Astrocyte (in vitro differentiated cells and primary cell): ENCODE measurements at regions not wholly inside any gene's neighbourhood (a gene's known extent, or its start where the extent isn't known, plus 50 kb on each side); places are given as distances from the start of the nearest gene placed in this dataset.

Source experiments
- DNase-seq: peaks from one replicate; pipeline ENCODE4 v3.0.0-alpha.2; 2010; ENCODE audit warnings: low read depth
- FAIRE-seq: peaks from 2 replicates; lab custom pipeline; 2011; peaks lifted over from hg19 to GRCh38; lab: Jason Lieb, UNC
- H2AFZ ChIP-seq: 2 replicates; pipeline ENCODE4 v1.6.0; 2012; ENCODE audit warnings: low read depth, low read length, inconsistent platforms
- H3K27ac ChIP-seq: 2 replicates; pipeline ENCODE4 v1.5.1; 2011; ENCODE audit warnings: low read depth, low read length, inconsistent platforms
- H3K27me3 ChIP-seq: 2 replicates; pipeline ENCODE4 v1.6.0; 2011; ENCODE audit warnings: low read length, inconsistent platforms; ENCODE audit not compliant: insufficient read depth
- H3K36me3 ChIP-seq: 2 replicates; pipeline ENCODE4 v1.5.1; 2011; ENCODE audit warnings: low read length, inconsistent platforms; ENCODE audit not compliant: insufficient read depth
- H3K4me1 ChIP-seq: 2 replicates; pipeline ENCODE4 v1.5.1; 2011; ENCODE audit warnings: low read length, inconsistent platforms; ENCODE audit not compliant: insufficient read depth
- H3K4me2 ChIP-seq: 2 replicates; pipeline ENCODE4 v1.6.0; 2012; ENCODE audit warnings: low read length, inconsistent platforms
- H3K4me3 ChIP-seq: 2 replicates; pipeline ENCODE4 v1.5.1; 2011; ENCODE audit warnings: low read depth, mild to moderate bottlenecking, low read length, inconsistent platforms; ENCODE audit not compliant: insufficient read depth
- H3K79me2 ChIP-seq: 2 replicates; pipeline ENCODE4 v1.6.0; 2012; ENCODE audit warnings: mild to moderate bottlenecking, low read length, inconsistent platforms; ENCODE audit not compliant: insufficient read depth
- H3K9ac ChIP-seq: 2 replicates; pipeline ENCODE4 v1.6.0; 2012; ENCODE audit warnings: mild to moderate bottlenecking, low read length, inconsistent platforms
- H3K9me3 ChIP-seq: 2 replicates; pipeline ENCODE4 v1.5.1; 2012; ENCODE audit warnings: low read depth, mild to moderate bottlenecking, low read length, inconsistent platforms; ENCODE audit not compliant: insufficient read depth
- H4K20me1 ChIP-seq: 2 replicates; pipeline ENCODE4 v1.6.0; 2012; ENCODE audit warnings: low read length, inconsistent platforms; ENCODE audit not compliant: insufficient read depth
- H3K27ac Mint-ChIP-seq: one replicate; pipeline ENCODE4 v1.8.0; 2021; ENCODE audit warnings: mild to moderate bottlenecking, mixed read lengths; ENCODE audit not compliant: unreplicated experiment
- H3K27me3 Mint-ChIP-seq: one replicate; pipeline ENCODE4 v1.8.0; 2021; ENCODE audit warnings: low read depth, mixed read lengths; ENCODE audit not compliant: unreplicated experiment
- H3K36me3 Mint-ChIP-seq: one replicate; pipeline ENCODE4 v1.8.0; 2021; ENCODE audit warnings: low read depth, mixed read lengths; ENCODE audit not compliant: unreplicated experiment
- H3K4me1 Mint-ChIP-seq: one replicate; pipeline ENCODE4 v1.8.0; 2021; ENCODE audit warnings: low read depth, mixed read lengths; ENCODE audit not compliant: unreplicated experiment
- H3K4me3 Mint-ChIP-seq: one replicate; pipeline ENCODE4 v1.8.0; 2021; ENCODE audit warnings: mild to moderate bottlenecking, moderate library complexity, mixed read lengths; ENCODE audit not compliant: unreplicated experiment
- H3K9me3 Mint-ChIP-seq: one replicate; pipeline ENCODE4 v1.8.0; 2021; ENCODE audit warnings: mild to moderate bottlenecking, mixed read lengths; ENCODE audit not compliant: unreplicated experiment
- EZH2 ChIP-seq: IDR thresholded peaks from 2 replicates; pipeline ENCODE4 v1.6.1; 2012; ENCODE audit warnings: mild to moderate bottlenecking, low read length, inconsistent platforms; ENCODE audit not compliant: insufficient read depth
- TF ChIP-seq, protein P1 (sequence below): IDR thresholded peaks from 2 replicates; pipeline ENCODE4 v1.5.1; 2011; ENCODE audit warnings: low read depth, mild to moderate bottlenecking, inconsistent platforms, low read length, moderate library complexity; ENCODE audit not compliant: insufficient read depth

DNA sequence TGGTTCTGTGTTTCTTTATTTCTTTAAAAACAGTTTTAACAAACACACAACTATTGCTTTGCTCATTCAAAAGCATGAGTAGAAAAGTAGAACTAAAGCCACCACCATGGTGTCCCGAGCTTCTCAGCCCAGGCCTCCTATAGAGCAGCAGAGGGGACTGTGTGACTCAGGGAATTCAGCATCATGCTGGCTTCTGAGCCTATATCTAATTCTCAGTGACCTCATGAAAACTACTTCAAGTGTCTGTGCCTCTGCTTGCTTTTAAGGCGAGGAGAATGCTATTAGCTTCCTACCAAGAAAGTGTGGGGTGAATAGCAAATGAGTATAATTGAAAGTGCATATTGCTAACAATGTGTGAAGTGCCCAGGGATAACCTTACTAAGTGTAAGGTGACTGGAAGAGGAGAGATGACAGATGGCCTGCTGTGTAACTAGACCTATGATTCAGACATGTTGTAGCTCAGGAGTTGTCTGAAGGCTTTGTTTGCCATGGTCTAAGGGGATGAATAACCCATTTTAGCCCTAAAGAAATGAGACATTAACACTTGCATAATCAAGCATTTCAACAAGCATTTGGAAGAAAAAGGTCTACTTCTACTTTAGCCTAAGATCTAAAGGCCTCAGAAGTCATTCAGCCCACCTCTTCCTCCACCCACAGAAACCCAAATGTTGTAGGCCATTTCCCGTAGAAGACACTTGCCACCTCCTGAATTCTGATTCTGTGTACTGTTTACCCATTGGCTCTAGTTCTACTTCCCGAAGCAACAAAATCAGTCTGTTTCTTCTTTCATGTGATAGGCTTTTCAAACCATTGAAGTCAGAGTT is 121.5 kb upstream of the ARG1 start:
- Histone ChIP-seq H3K27ac (no peak overlapping the region), H3K4me3 (no peak overlapping the region), H4K20me1 (no peaks in the 10 kb centered on the region), H3K4me1 (no peaks in the 10 kb centered on the region), H3K36me3 (no peaks in the 10 kb centered on the region), H2AFZ (no peak overlapping the region), H3K79me2 (no peaks in the 10 kb centered on the region), H3K9ac (no peak overlapping the region), H3K9me3 (no peaks in the 10 kb centered on the region), H3K4me2 (no peak overlapping the region), H3K27me3 (no peaks in the 10 kb centered on the region)
- H3K36me3 Mint-ChIP-seq = no peaks in the 10 kb centered on the region
- H3K4me3 Mint-ChIP-seq = no peak overlapping the region
- FAIRE-seq (no peak), DNase-seq (no peak)
- TF ChIP-seq, protein P1, sequence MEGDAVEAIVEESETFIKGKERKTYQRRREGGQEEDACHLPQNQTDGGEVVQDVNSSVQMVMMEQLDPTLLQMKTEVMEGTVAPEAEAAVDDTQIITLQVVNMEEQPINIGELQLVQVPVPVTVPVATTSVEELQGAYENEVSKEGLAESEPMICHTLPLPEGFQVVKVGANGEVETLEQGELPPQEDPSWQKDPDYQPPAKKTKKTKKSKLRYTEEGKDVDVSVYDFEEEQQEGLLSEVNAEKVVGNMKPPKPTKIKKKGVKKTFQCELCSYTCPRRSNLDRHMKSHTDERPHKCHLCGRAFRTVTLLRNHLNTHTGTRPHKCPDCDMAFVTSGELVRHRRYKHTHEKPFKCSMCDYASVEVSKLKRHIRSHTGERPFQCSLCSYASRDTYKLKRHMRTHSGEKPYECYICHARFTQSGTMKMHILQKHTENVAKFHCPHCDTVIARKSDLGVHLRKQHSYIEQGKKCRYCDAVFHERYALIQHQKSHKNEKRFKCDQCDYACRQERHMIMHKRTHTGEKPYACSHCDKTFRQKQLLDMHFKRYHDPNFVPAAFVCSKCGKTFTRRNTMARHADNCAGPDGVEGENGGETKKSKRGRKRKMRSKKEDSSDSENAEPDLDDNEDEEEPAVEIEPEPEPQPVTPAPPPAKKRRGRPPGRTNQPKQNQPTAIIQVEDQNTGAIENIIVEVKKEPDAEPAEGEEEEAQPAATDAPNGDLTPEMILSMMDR = no peak
- TF ChIP-seq EZH2 = no peak
- no peaks in the 10 kb centered on the region for H3K4me1 Mint-ChIP-seq
- no peak overlapping the region for H3K27ac Mint-ChIP-seq
- no peaks in the 10 kb centered on the region for H3K27me3 Mint-ChIP-seq
- H3K9me3 Mint-ChIP-seq = no peaks in the 10 kb centered on the region

DNA sequence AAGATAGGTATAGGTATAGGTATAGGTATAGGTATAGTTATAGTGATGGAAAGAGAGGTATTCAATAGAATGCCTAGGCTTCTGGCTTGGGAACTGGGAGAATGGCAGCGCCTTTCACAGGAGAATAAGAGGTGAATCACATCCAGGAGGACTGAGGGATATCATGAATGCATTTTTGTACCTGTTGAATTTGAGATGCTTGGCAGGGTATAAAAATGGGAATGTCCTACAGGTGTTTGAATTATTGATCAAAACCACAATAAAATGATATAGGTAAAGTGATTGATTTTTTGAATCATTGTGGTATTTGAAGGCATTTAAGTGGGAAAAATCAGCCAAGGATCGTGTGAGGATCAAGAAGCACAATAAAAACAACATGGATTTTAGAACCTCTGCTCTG is 119.2 kb upstream of the ARG1 start:
- no peak for TF ChIP-seq EZH2
- TF ChIP-seq, protein P1 = no peak
- no peaks in the 10 kb centered on the region for H3K36me3 ChIP-seq
- no peaks in the 10 kb centered on the region for H3K79me2 ChIP-seq
- Mint-ChIP-seq H3K9me3 (no peaks in the 10 kb centered on the region), H3K27me3 (no peaks in the 10 kb centered on the region), H3K27ac (no peak overlapping the region), H3K4me3 (no peak overlapping the region), H3K4me1 (no peaks in the 10 kb centered on the region), H3K36me3 (no peaks in the 10 kb centered on the region)
- H3K27ac ChIP-seq = no peak overlapping the region
- H3K9me3 ChIP-seq = no peaks in the 10 kb centered on the region
- no peak overlapping the region for H2AFZ ChIP-seq
- FAIRE-seq (no peak), DNase-seq (no peak)
- H4K20me1 ChIP-seq = no peaks in the 10 kb centered on the region
- H3K27me3 ChIP-seq = no peaks in the 10 kb centered on the region
- no peaks in the 10 kb centered on the region for H3K4me1 ChIP-seq
- H3K4me3 ChIP-seq = no peak overlapping the region
- no peak overlapping the region for H3K4me2 ChIP-seq
- H3K9ac ChIP-seq = no peak overlapping the region

DNA sequence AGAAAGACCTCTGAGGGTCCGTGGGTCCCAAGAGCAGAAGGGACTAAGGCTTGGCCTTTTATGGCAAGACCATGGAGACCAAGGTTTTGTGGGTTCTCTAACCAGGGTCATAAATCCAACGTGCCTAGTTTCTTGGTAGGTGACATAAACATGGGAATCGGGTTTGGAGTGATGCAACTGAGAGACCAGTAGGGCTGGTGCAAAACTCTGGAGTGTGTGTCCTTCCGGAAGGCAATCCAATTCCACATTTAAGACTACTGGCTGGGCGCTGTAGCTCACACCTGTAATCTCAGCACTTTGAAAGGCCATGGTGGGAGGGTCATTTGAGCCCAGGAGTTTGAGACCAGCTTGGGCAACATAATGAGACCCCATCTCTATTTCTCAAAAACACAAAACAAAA is 116.5 kb upstream of the ARG1 start:
- no peaks in the 10 kb centered on the region for H3K36me3 ChIP-seq
- H3K9me3 ChIP-seq = no peaks in the 10 kb centered on the region
- no peak overlapping the region for H3K4me3 ChIP-seq
- Mint-ChIP-seq H3K9me3 (no peaks in the 10 kb centered on the region), H3K4me3 (no peak overlapping the region), H3K27me3 (no peaks in the 10 kb centered on the region), H3K27ac (no peak overlapping the region), H3K4me1 (peaks cover 4% of the 10 kb centered on the region), H3K36me3 (no peaks in the 10 kb centered on the region)
- H4K20me1 ChIP-seq = no peaks in the 10 kb centered on the region
- no peak overlapping the region for H3K4me2 ChIP-seq
- FAIRE-seq (no peak), DNase-seq (no peak)
- no peak overlapping the region for H2AFZ ChIP-seq
- H3K4me1 ChIP-seq = no peaks in the 10 kb centered on the region
- no peak overlapping the region for H3K9ac ChIP-seq
- no peaks in the 10 kb centered on the region for H3K27me3 ChIP-seq
- H3K79me2 ChIP-seq = no peaks in the 10 kb centered on the region
- TF ChIP-seq, protein P1 = no peak
- TF ChIP-seq EZH2 = no peak
- H3K27ac ChIP-seq = no peak overlapping the region
